Neural cell (in vitro differentiated cells): ENCODE measurements at regions not wholly inside any gene's neighbourhood (a gene's known extent, or its start where the extent isn't known, plus 50 kb on each side); places are given as distances from the start of the nearest gene placed in this dataset.

ENCODE experiments used
- H2AFZ ChIP-seq: fragments of 200-600, 300-800 bp; sonication (generic), shearing (Covaris generic); 2 replicates; pipeline ENCODE4 v1.6.0; 2014; ENCODE audit warnings: low read depth, mild to moderate bottlenecking, antibody characterized with exemption, low read length, moderate library complexity
- H3F3A ChIP-seq: fragments of 200-600 bp; shearing (Covaris generic); 2 replicates; pipeline ENCODE4 v1.6.1; 2016; ENCODE audit warnings: mild to moderate bottlenecking, moderate library complexity, mixed read lengths, antibody characterized with exemption, low read length; ENCODE audit not compliant: insufficient read depth, poor library complexity, severe bottlenecking
- H3K27ac ChIP-seq: fragments of 200-600, 300-800 bp; sonication (generic), shearing (Covaris generic); 2 replicates; pipeline ENCODE4 v1.5.1; 2014; ENCODE audit warnings: mild to moderate bottlenecking, low read length, moderate library complexity
- H3K27me3 ChIP-seq: fragments of 300-800, 200-600 bp; sonication (generic), shearing (Covaris generic); 2 replicates; pipeline ENCODE4 v1.6.0; 2014; ENCODE audit warnings: mild to moderate bottlenecking, low read depth, low read length, moderate library complexity; ENCODE audit not compliant: insufficient read depth
- H3K36me3 ChIP-seq: fragments of 300-800, 200-600 bp; sonication (generic), shearing (Covaris generic); 2 replicates; pipeline ENCODE4 v1.5.1; 2014; ENCODE audit warnings: mild to moderate bottlenecking, antibody characterized with exemption, low read length, moderate library complexity; ENCODE audit not compliant: insufficient read depth
- H3K4me2 ChIP-seq: fragments of 300-800, 200-600 bp; sonication (generic), shearing (Covaris generic); 2 replicates; pipeline ENCODE4 v1.6.0; 2014; ENCODE audit warnings: mild to moderate bottlenecking, low read length
- H3K4me3 ChIP-seq: fragments of 300-800, 200-600 bp; sonication (generic), shearing (Covaris generic); 2 replicates; pipeline ENCODE4 v1.5.1; 2014; ENCODE audit warnings: mild to moderate bottlenecking, low read length, moderate library complexity
- H3K79me2 ChIP-seq: fragments of 200-600 bp; shearing (Covaris generic); replicated peaks from 2 replicates; pipeline ENCODE4 v1.6.0; 2014; ENCODE audit warnings: mild to moderate bottlenecking, low read length, moderate library complexity; ENCODE audit not compliant: insufficient read depth
- H3K9ac ChIP-seq: fragments of 300-800, 200-600 bp; sonication (generic), shearing (Covaris generic); 2 replicates; pipeline ENCODE4 v1.6.1; 2016; ENCODE audit warnings: mild to moderate bottlenecking, low read length, mixed read lengths
- H3K9me2 ChIP-seq: fragments of 200-600 bp; shearing (Covaris generic); 2 replicates; pipeline ENCODE4 v1.6.1; 2016; ENCODE audit warnings: mild to moderate bottlenecking, low read length, mixed read lengths; ENCODE audit not compliant: insufficient read depth
- H3K9me3 ChIP-seq: fragments of 200-600, 300-800 bp; sonication (generic), shearing (Covaris generic); 2 replicates; pipeline ENCODE4 v1.6.1; 2016; ENCODE audit warnings: mild to moderate bottlenecking, mixed run types, low read length, moderate library complexity, mixed read lengths
- H4K20me1 ChIP-seq: fragments of 200-600 bp; shearing (Covaris generic); 2 replicates; pipeline ENCODE4 v1.6.1; 2016; ENCODE audit warnings: mild to moderate bottlenecking, mixed run types; ENCODE audit not compliant: insufficient read depth
- EP300 ChIP-seq: fragments of 450-650 bp; conservative IDR thresholded peaks from 2 replicates; pipeline ENCODE4 v1.6.1; 2014; ENCODE audit warnings: antibody characterized with exemption, mild to moderate bottlenecking, moderate library complexity; ENCODE audit not compliant: poor library complexity, severe bottlenecking
- EZH2 ChIP-seq: fragments of 200-600, 300-800 bp; shearing (Covaris generic), sonication (generic); IDR thresholded peaks from 2 replicates; pipeline ENCODE4 v1.6.1; 2014; ENCODE audit warnings: antibody characterized with exemption, low read length, borderline replicate concordance, mild to moderate bottlenecking; ENCODE audit not compliant: insufficient read depth, poor library complexity, severe bottlenecking
- MXI1 ChIP-seq: fragments of 450-650 bp; conservative IDR thresholded peaks from 2 replicates; pipeline ENCODE4 v1.6.1; 2014; ENCODE audit warnings: antibody characterized with exemption, mild to moderate bottlenecking; ENCODE audit not compliant: poor library complexity, severe bottlenecking
- POLR2AphosphoS5 ChIP-seq: IDR thresholded peaks from 2 replicates; pipeline ENCODE4 v1.6.1; 2012
- RAD21 ChIP-seq: fragments of 450-650 bp; conservative IDR thresholded peaks from 2 replicates; pipeline ENCODE4 v1.6.1; 2014; ENCODE audit warnings: antibody characterized with exemption, mild to moderate bottlenecking, moderate library complexity
- SMC3 ChIP-seq: fragments of 450-650 bp; conservative IDR thresholded peaks from 2 replicates; pipeline ENCODE4 v1.6.1; 2014; ENCODE audit warnings: antibody characterized with exemption, mild to moderate bottlenecking, moderate library complexity; ENCODE audit not compliant: poor library complexity
- TAF1 ChIP-seq: IDR thresholded peaks from 2 replicates; pipeline ENCODE4 v1.6.1; 2012; ENCODE audit warnings: low read depth
- TF ChIP-seq, protein P1 (sequence below): IDR thresholded peaks from 2 replicates; pipeline ENCODE4 v1.6.1; 2012; ENCODE audit warnings: borderline replicate concordance
- TF ChIP-seq, protein P2 (sequence below): fragments of 450-650 bp; IDR thresholded peaks from 2 replicates; pipeline ENCODE4 v1.5.1; 2014; ENCODE audit warnings: antibody characterized with exemption, mild to moderate bottlenecking, moderate library complexity; ENCODE audit not compliant: poor library complexity, severe bottlenecking

DNA sequence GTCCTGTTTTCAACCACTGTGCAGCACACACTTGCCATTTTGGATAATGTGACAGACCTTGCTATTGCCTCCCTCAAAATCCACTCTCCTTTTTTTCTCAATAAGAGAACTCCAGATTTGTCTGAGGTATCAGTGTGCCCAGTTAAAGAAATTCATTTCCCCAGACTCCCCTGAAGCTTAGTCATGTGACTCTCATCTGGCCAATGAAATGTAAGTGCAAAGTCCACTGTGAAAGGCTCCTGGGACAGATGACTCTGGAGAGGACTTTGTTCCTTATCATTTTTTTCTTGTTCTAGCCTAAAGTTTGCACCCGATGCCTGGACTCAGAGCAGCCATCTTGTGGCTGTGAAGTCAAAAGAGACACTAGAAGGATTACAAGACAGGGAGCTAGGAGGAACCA is 268.6 kb upstream of the LRTM1 start:
- no peaks in the 10 kb centered on the region for H3K79me2 ChIP-seq
- TF ChIP-seq MXI1 (no peak), TAF1 (no peak), SMC3 (no peak), EZH2 (no peak), EP300 (no peak), POLR2AphosphoS5 (no peak), RAD21 (no peak)
- TF ChIP-seq, protein P1, sequence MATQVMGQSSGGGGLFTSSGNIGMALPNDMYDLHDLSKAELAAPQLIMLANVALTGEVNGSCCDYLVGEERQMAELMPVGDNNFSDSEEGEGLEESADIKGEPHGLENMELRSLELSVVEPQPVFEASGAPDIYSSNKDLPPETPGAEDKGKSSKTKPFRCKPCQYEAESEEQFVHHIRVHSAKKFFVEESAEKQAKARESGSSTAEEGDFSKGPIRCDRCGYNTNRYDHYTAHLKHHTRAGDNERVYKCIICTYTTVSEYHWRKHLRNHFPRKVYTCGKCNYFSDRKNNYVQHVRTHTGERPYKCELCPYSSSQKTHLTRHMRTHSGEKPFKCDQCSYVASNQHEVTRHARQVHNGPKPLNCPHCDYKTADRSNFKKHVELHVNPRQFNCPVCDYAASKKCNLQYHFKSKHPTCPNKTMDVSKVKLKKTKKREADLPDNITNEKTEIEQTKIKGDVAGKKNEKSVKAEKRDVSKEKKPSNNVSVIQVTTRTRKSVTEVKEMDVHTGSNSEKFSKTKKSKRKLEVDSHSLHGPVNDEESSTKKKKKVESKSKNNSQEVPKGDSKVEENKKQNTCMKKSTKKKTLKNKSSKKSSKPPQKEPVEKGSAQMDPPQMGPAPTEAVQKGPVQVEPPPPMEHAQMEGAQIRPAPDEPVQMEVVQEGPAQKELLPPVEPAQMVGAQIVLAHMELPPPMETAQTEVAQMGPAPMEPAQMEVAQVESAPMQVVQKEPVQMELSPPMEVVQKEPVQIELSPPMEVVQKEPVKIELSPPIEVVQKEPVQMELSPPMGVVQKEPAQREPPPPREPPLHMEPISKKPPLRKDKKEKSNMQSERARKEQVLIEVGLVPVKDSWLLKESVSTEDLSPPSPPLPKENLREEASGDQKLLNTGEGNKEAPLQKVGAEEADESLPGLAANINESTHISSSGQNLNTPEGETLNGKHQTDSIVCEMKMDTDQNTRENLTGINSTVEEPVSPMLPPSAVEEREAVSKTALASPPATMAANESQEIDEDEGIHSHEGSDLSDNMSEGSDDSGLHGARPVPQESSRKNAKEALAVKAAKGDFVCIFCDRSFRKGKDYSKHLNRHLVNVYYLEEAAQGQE, result no peak
- TF ChIP-seq, protein P2, sequence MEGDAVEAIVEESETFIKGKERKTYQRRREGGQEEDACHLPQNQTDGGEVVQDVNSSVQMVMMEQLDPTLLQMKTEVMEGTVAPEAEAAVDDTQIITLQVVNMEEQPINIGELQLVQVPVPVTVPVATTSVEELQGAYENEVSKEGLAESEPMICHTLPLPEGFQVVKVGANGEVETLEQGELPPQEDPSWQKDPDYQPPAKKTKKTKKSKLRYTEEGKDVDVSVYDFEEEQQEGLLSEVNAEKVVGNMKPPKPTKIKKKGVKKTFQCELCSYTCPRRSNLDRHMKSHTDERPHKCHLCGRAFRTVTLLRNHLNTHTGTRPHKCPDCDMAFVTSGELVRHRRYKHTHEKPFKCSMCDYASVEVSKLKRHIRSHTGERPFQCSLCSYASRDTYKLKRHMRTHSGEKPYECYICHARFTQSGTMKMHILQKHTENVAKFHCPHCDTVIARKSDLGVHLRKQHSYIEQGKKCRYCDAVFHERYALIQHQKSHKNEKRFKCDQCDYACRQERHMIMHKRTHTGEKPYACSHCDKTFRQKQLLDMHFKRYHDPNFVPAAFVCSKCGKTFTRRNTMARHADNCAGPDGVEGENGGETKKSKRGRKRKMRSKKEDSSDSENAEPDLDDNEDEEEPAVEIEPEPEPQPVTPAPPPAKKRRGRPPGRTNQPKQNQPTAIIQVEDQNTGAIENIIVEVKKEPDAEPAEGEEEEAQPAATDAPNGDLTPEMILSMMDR, result no peak
- H3K9ac ChIP-seq, result no peak overlapping the region
- no peak overlapping the region for H3K27ac ChIP-seq
- no peaks in the 10 kb centered on the region for H3K36me3 ChIP-seq
- H3F3A ChIP-seq, result no peaks in the 10 kb centered on the region
- H3K9me3 ChIP-seq, result no peaks in the 10 kb centered on the region
- no peaks in the 10 kb centered on the region for H4K20me1 ChIP-seq
- H2AFZ ChIP-seq, result no peak overlapping the region
- H3K27me3 ChIP-seq, result no peaks in the 10 kb centered on the region
- no peak overlapping the region for H3K4me2 ChIP-seq
- H3K9me2 ChIP-seq, result no peaks in the 10 kb centered on the region
- H3K4me3 ChIP-seq, result no peak overlapping the region

DNA sequence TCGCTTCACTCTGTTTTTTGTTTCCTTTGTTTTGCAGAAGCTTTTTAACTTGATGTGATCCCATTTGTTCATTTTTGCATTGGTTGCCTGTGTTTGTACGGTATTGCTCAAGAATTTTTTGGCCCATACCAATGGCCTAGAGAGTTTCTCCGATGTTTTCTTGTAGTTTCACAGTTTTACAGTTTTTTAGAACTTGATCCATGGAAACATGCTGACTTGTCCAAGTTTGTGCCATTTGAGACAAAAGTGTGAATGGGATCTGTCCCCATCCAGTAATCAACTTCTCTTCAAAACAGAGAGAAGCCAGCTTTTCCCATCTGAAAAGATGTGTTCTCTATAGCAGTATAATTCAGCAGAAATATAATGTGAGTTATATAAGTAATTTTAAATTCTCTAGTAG is 266.5 kb upstream of the LRTM1 start:
- Histone ChIP-seq H3K9ac (no peak overlapping the region), H3K4me3 (no peak overlapping the region), H3K79me2 (no peaks in the 10 kb centered on the region), H4K20me1 (no peaks in the 10 kb centered on the region), H3K27ac (no peak overlapping the region), H3F3A (no peaks in the 10 kb centered on the region), H3K9me3 (no peaks in the 10 kb centered on the region), H3K36me3 (no peaks in the 10 kb centered on the region), H3K27me3 (no peaks in the 10 kb centered on the region), H3K9me2 (no peaks in the 10 kb centered on the region), H2AFZ (no peak overlapping the region), H3K4me2 (no peak overlapping the region)
- TF ChIP-seq EZH2 (no peak), SMC3 (no peak)
